ENCODE measurements at regions not wholly inside any gene's neighbourhood (a gene's known extent, or its start where the extent isn't known, plus 50 kb on each side); places are given as distances from the start of the nearest gene placed in this dataset.

DNA sequence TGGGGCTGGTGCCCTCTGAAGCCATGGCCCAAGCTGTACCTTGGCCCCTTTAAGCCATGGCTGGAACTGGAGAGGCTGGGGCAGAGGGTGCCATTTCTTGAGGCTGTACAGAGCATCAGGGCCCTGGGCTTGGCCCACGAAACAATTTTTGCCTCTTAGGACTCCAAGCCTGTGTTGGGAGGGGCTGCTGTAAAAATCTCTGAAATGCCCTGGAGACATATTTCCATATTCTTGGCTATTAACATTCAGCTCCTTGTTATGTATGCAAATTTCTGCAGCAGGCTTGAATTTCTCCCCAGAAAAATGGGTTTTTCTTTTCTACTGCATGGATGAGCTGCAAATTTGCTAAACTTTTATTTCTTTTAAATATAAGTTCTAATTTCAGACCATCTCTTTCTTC lies 834.0 kb downstream of the DSC3 start:
- H3K27me3 ChIP-seq (ENCODE audit: control insufficient read depth in 2 of 2, insufficient read depth in 2 of 2, low read length in 2 of 2): no peaks in the 10 kb centered on the region
- H3K27ac Mint-ChIP-seq: no peak overlapping the region
- no peak overlapping the region for H3K27ac ChIP-seq (ENCODE audit: low read depth, low read length)
- no peak for ATAC-seq
- no peaks in the 10 kb centered on the region for H3K27me3 Mint-ChIP-seq
- no peaks in the 10 kb centered on the region for H3K36me3 Mint-ChIP-seq
- no peak overlapping the region for H3K4me3 ChIP-seq (ENCODE audit: low read length)
- H3K9me3 ChIP-seq (ENCODE audit: control insufficient read depth in 2 of 3, low read length in 3 of 3): no peaks in the 10 kb centered on the region
- no peaks in the 10 kb centered on the region for H3K36me3 ChIP-seq (ENCODE audit: control insufficient read depth in 2 of 3, insufficient read depth in 3 of 3, low read length in 3 of 3)
- H3K9me3 Mint-ChIP-seq: peaks cover 0 to 13% (median 7%) of the 10 kb centered on the region in 11 donors
- no peak for DNase-seq
- H3K4me1 ChIP-seq (ENCODE audit: control insufficient read depth in 2 of 2, insufficient read depth in 2 of 2, low read length in 2 of 2): no peaks in the 10 kb centered on the region
- intact Hi-C loops (cut with micrococcal nuclease): no loop called here
- ChIA-PET CTCF (no interaction called here), POLR2A (no interaction called here)
- H3K4me3 Mint-ChIP-seq: no peak overlapping the region
- no peaks in the 10 kb centered on the region for H3K4me1 Mint-ChIP-seq

DNA sequence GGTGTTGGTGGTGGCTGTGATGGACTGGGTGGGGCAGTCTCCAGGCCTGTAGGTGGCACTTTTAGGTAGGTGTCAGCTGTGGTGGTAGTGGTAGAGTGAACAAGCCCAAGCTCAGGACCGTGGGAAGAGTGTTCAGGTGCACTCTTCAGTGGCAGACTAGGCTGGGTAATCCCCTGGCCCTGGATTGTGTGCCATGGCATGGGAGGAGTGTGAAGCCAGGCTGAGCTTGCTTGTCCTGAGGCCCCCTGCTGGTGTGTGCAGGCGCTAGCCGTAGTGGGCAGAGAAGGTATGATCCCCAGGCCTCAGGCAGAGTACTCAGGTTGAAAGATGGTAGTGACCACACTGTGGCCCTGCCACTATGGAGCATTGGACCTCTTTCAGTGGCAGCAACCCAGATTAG lies 850.3 kb downstream of the DSC3 start:
- Mint-ChIP-seq H3K4me1 (no peaks in the 10 kb centered on the region), H3K4me3 (no peak overlapping the region), H3K9me3 (peaks cover 7 to 43% (median 22%) of the 10 kb centered on the region in 11 donors), H3K27me3 (no peaks in the 10 kb centered on the region), H3K36me3 (peaks cover 0 to 6% (median 0%) of the 10 kb centered on the region in 5 donors), H3K27ac (no peak overlapping the region)
- H3K4me1 ChIP-seq (ENCODE audit: control insufficient read depth in 2 of 2, insufficient read depth in 2 of 2, low read length in 2 of 2): no peaks in the 10 kb centered on the region
- no peaks in the 10 kb centered on the region for H3K27me3 ChIP-seq (ENCODE audit: control insufficient read depth in 2 of 2, insufficient read depth in 2 of 2, low read length in 2 of 2)
- H3K36me3 ChIP-seq (ENCODE audit: control insufficient read depth in 2 of 3, insufficient read depth in 3 of 3, low read length in 3 of 3): no peaks in the 10 kb centered on the region
- intact Hi-C loops (cut with micrococcal nuclease): no loop called here
- peaks cover 0 to 9% (median 0%) of the 10 kb centered on the region in 3 experiments for H3K9me3 ChIP-seq (ENCODE audit: control insufficient read depth in 2 of 3, low read length in 3 of 3)
- no peak for DNase-seq
- CTCF ChIA-PET: no interaction called here
- H3K4me3 ChIP-seq (ENCODE audit: low read length): no peak overlapping the region
- no peak for ATAC-seq
- POLR2A ChIA-PET: no interaction called here
- H3K27ac ChIP-seq (ENCODE audit: low read depth, low read length): no peak overlapping the region

DNA sequence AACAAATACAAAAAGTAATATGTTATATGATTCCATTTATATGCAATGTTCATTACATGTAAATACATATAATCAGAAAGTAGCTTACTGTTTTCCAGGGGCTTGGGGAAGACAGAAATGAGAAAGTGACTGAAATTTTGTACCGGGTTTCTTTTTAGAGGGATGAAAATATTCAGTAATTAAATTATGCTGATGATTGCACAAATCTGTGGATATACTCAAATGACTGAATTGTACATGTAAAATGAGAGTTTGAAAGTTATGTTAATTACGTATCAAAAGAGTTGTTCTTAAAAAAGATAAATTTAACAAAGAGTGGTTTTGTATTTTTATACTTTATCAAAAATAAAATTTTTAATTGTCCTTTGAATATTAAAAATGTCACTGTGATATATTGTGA lies 856.3 kb downstream of the DSC3 start:
- no peak for DNase-seq
- CTCF ChIA-PET: no interaction called here

GRCh38 chr18:30177056-30177455 lies 865.5 kb downstream of the DSC3 start:
- Histone ChIP-seq H3K27ac (ENCODE audit: low read depth, low read length) (no peak overlapping the region), H3K36me3 (ENCODE audit: control insufficient read depth in 2 of 3, insufficient read depth in 3 of 3, low read length in 3 of 3) (no peaks in the 10 kb centered on the region), H3K27me3 (ENCODE audit: control insufficient read depth in 2 of 2, insufficient read depth in 2 of 2, low read length in 2 of 2) (no peaks in the 10 kb centered on the region), H3K4me1 (ENCODE audit: control insufficient read depth in 2 of 2, insufficient read depth in 2 of 2, low read length in 2 of 2) (no peaks in the 10 kb centered on the region), H3K4me3 (ENCODE audit: low read length) (no peak overlapping the region), H3K9me3 (ENCODE audit: control insufficient read depth in 2 of 3, low read length in 3 of 3) (no peaks in the 10 kb centered on the region)
- ATAC-seq (no peak), DNase-seq (no peak)
- no peaks in the 10 kb centered on the region for H3K4me1 Mint-ChIP-seq
- intact Hi-C loops (cut with micrococcal nuclease): no loop called here
- H3K27me3 Mint-ChIP-seq: no peaks in the 10 kb centered on the region
- H3K36me3 Mint-ChIP-seq: peaks cover 0 to 5% (median 0%) of the 10 kb centered on the region in 5 donors
- H3K9me3 Mint-ChIP-seq: peaks cover 3 to 23% (median 14%) of the 10 kb centered on the region in 11 donors
- POLR2A ChIA-PET: no interaction called here
- CTCF ChIA-PET: no interaction called here
- no peak overlapping the region for H3K27ac Mint-ChIP-seq
- H3K4me3 Mint-ChIP-seq: no peak overlapping the region

More for the DNA sequence above, 856.3 kb downstream of the DSC3 start:
- no peak overlapping the region for H3K27ac ChIP-seq (ENCODE audit: low read depth, low read length)
- Mint-ChIP-seq H3K36me3 (peaks cover 0 to 6% (median 0%) of the 10 kb centered on the region in 5 donors), H3K4me1 (no peaks in the 10 kb centered on the region), H3K27me3 (no peaks in the 10 kb centered on the region), H3K9me3 (peaks cover 0 to 16% (median 9%) of the 10 kb centered on the region in 11 donors), H3K4me3 (no peak overlapping the region), H3K27ac (no peak overlapping the region)
- no peaks in the 10 kb centered on the region for H3K4me1 ChIP-seq (ENCODE audit: control insufficient read depth in 2 of 2, insufficient read depth in 2 of 2, low read length in 2 of 2)
- no peak overlapping the region for H3K4me3 ChIP-seq (ENCODE audit: low read length)
- POLR2A ChIA-PET: no interaction called here
- no peaks in the 10 kb centered on the region for H3K9me3 ChIP-seq (ENCODE audit: control insufficient read depth in 2 of 3, low read length in 3 of 3)
- no peaks in the 10 kb centered on the region for H3K27me3 ChIP-seq (ENCODE audit: control insufficient read depth in 2 of 2, insufficient read depth in 2 of 2, low read length in 2 of 2)
- no peak for ATAC-seq
- intact Hi-C loops (cut with micrococcal nuclease): no loop called here
- H3K36me3 ChIP-seq (ENCODE audit: control insufficient read depth in 2 of 3, insufficient read depth in 3 of 3, low read length in 3 of 3): no peaks in the 10 kb centered on the region

DNA sequence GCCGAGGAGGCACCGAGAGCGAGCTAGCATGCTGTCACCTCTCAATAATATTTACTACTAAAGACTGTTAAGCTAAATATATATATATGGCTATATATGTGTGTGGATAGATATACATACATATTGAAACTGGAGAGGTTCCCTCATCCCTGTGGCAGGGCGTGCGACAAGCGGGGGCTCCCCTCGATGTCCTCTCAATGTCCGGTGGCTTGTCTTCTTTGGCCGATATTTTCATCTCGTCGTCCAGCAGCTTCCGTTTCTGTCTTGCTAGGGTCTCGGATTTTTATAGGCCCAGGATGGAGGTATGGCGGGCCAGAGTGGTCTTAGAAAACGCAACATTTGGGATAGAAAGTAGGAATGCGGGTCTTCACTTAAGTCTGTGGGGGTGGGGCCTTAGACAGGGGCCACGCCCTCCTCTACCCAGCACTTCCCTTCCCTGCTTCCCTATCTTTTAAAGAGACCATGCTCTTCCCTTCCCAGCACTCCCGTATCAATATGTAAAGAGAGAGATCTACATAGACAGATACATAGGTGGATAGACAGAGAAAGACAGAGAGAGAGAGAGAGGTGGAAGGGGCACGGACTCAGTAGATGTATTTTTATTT lies 866.8 kb downstream of the DSC3 start:
- Histone ChIP-seq H3K36me3 (ENCODE audit: control insufficient read depth in 2 of 3, insufficient read depth in 3 of 3, low read length in 3 of 3) (no peaks in the 10 kb centered on the region), H3K4me1 (ENCODE audit: control insufficient read depth in 2 of 2, insufficient read depth in 2 of 2, low read length in 2 of 2) (no peaks in the 10 kb centered on the region), H3K27ac (ENCODE audit: low read depth, low read length) (no peak overlapping the region), H3K27me3 (ENCODE audit: control insufficient read depth in 2 of 2, insufficient read depth in 2 of 2, low read length in 2 of 2) (no peaks in the 10 kb centered on the region), H3K4me3 (ENCODE audit: low read length) (no peak overlapping the region), H3K9me3 (ENCODE audit: control insufficient read depth in 2 of 3, low read length in 3 of 3) (no peaks in the 10 kb centered on the region)
- Mint-ChIP-seq H3K27me3 (no peaks in the 10 kb centered on the region), H3K4me1 (no peaks in the 10 kb centered on the region), H3K36me3 (peaks cover 0 to 5% (median 0%) of the 10 kb centered on the region in 5 donors), H3K9me3 (peaks cover 3 to 23% (median 11%) of the 10 kb centered on the region in 11 donors), H3K27ac (no peak overlapping the region), H3K4me3 (no peak overlapping the region)
- ChIA-PET CTCF (no interaction called here), POLR2A (no interaction called here)
- ATAC-seq (no peak), DNase-seq (no peak)
- intact Hi-C loops (cut with micrococcal nuclease): no loop called here

GRCh38 chr18:30175061-30175574 lies 867.4 kb downstream of the DSC3 start:
- H3K36me3 Mint-ChIP-seq: peaks cover 0 to 5% (median 0%) of the 10 kb centered on the region in 5 donors
- DNase-seq (no peak), ATAC-seq (no peak)
- no peaks in the 10 kb centered on the region for H3K4me1 ChIP-seq (ENCODE audit: control insufficient read depth in 2 of 2, insufficient read depth in 2 of 2, low read length in 2 of 2)
- ChIA-PET CTCF (no interaction called here), POLR2A (no interaction called here)
- H3K27me3 ChIP-seq (ENCODE audit: control insufficient read depth in 2 of 2, insufficient read depth in 2 of 2, low read length in 2 of 2): no peaks in the 10 kb centered on the region
- no peak overlapping the region for H3K27ac Mint-ChIP-seq
- peaks cover 3 to 23% (median 11%) of the 10 kb centered on the region in 11 donors for H3K9me3 Mint-ChIP-seq
- H3K36me3 ChIP-seq (ENCODE audit: control insufficient read depth in 2 of 3, insufficient read depth in 3 of 3, low read length in 3 of 3): no peaks in the 10 kb centered on the region
- H3K4me3 Mint-ChIP-seq: no peak overlapping the region
- H3K27ac ChIP-seq (ENCODE audit: low read depth, low read length): no peak overlapping the region
- H3K9me3 ChIP-seq (ENCODE audit: control insufficient read depth in 2 of 3, low read length in 3 of 3): no peaks in the 10 kb centered on the region
- H3K27me3 Mint-ChIP-seq: no peaks in the 10 kb centered on the region
- intact Hi-C loops (cut with micrococcal nuclease): no loop called here
- no peaks in the 10 kb centered on the region for H3K4me1 Mint-ChIP-seq
- no peak overlapping the region for H3K4me3 ChIP-seq (ENCODE audit: low read length)

- CTCF ChIA-PET: no interaction called here
- H3K9me3 ChIP-seq (ENCODE audit: control insufficient read depth in 2 of 3, low read length in 3 of 3): no peaks in the 10 kb centered on the region
- no peak overlapping the region for H3K4me3 ChIP-seq (ENCODE audit: low read length)
- DNase-seq: no peak
- H3K27ac Mint-ChIP-seq: no peak overlapping the region
- peaks cover 0 to 19% (median 8%) of the 10 kb centered on the region in 11 donors for H3K9me3 Mint-ChIP-seq
- intact Hi-C loops (cut with micrococcal nuclease): no loop called here
- ATAC-seq: no peak
- H3K27me3 Mint-ChIP-seq: no peaks in the 10 kb centered on the region
- no peaks in the 10 kb centered on the region for H3K4me1 ChIP-seq (ENCODE audit: control insufficient read depth in 2 of 2, insufficient read depth in 2 of 2, low read length in 2 of 2)
- H3K4me1 Mint-ChIP-seq: no peaks in the 10 kb centered on the region
- H3K36me3 ChIP-seq (ENCODE audit: control insufficient read depth in 2 of 3, insufficient read depth in 3 of 3, low read length in 3 of 3): no peaks in the 10 kb centered on the region
- H3K36me3 Mint-ChIP-seq: peaks cover 0 to under 1% (median 0%) of the 10 kb centered on the region in 5 donors
- H3K4me3 Mint-ChIP-seq: no peak overlapping the region
- H3K27me3 ChIP-seq (ENCODE audit: control insufficient read depth in 2 of 2, insufficient read depth in 2 of 2, low read length in 2 of 2): no peaks in the 10 kb centered on the region
- POLR2A ChIA-PET: no interaction called here
- no peak overlapping the region for H3K27ac ChIP-seq (ENCODE audit: low read depth, low read length)
Observed at GRCh38 chr18:30163573-30163972, 879.0 kb downstream of the DSC3 start.

All from naive thymus-derived CD4-positive, alpha-beta T cell (primary cell).